Right lung (tissue), 2 donors: ENCODE measurements at regions not wholly inside any gene's neighbourhood (a gene's known extent, or its start where the extent isn't known, plus 50 kb on each side); places are given as distances from the start of the nearest gene placed in this dataset.
"Not testable (repeated sequence)": the region's sequence is repeated elsewhere in the genome, so short reads cannot be mapped to it uniquely, and the experiment has no call there.

Source experiments
- DNase-seq, 2 donors: peaks; one replicate each; pipeline ENCODE4 v3.0.0-alpha.2; 2013

GRCh38 chr22:26769663-26770062 is 112.3 kb downstream of the MIAT start:
- no peak for DNase-seq

DNA sequence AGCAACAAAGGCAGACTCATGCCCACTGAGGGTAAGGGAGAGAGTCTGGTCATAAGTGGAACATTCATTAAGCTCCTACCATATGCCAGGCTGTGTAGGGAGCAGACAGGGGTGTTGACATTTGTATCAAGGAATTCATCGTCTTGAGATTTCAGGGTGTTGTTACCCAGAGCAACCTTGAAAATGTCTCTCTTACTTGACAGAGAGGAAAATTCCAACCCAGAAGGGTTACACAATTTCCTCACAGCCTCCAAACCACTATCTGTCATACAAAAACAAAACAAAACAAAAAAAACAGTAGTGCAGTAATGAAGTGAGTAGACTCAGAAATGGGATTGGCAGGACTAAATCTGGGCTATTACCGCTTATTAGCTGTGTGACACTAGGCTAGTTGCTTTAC is 113.2 kb downstream of the MIAT start:
- DNase-seq: no peak

- DNase-seq: not testable (repeated sequence)
Observed at GRCh38 chr22:26773054-26773453, 115.7 kb downstream of the MIAT start.

GRCh38 chr22:26775394-26775793 is 118.0 kb downstream of the MIAT start:
- no peak for DNase-seq

DNA sequence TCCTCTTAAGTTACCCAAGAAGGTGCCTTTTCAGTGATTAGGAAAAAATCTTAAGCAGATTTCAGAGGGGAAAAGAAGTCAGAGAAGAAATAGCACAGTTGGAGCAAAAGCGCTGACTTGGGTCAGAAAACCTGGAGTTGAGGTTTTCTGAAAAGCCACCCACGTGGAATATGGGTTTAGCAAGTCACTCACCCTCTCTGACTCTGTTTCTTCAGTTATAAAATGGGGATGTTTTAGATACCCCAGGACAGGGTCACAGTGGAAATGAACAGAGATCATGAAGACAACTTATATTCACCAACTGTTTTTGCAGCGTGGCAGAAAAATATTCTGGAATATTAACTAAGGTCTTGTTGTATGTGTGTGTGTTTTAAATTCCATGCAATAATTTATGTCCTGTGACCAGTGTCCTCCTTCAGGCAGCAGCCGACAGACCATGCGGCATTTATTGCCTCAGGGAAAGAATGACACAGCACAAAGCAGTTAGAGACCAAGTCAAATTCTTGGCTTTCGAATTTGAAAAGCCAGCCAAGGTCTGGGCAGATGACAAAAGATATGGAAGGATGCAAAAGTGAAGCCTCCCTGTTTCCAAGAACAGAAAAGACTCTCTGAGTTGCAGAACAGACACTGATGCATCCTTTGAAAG is 119.9 kb downstream of the MIAT start:
- DNase-seq: no peak

DNA sequence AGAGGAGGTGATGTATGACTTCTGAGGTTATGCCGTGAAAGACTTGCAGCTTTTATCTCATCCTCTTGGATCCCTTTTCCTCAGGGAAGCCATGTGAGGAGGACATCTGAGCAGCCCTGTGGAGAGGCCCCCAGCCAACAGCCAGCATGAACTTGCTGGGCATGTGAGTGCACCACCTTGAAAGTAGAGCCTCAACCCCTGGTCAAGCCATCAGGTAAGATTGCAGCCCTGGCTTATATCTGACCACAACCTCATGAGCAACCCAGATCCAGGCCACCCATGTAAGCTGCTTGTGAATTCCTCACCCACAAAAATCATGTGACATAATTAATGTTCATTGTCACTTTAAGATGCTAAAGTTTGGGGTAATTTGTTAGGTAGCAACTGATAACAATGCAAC is 121.0 kb downstream of the MIAT start:
- DNase-seq: no peak

DNA sequence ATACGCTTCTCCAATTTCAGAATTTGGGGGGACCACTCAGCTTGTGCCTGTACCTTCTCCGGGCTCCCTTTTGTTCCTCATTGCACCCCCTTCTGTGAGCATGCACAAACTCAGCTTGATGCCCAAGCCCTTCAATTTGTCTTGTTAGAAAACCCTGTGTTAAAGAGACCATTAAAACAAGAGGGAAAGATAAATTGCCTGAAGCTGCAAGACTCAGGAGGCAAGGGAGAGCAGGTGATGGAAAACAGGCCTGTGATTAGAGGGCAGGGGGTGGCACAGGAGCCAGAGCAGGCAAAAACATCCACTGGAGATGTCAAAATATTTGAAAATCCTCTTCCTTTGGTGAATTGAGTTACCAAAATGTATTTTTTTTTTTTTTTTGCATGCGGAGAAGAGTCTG is 121.7 kb downstream of the MIAT start:
- no peak for DNase-seq

DNA sequence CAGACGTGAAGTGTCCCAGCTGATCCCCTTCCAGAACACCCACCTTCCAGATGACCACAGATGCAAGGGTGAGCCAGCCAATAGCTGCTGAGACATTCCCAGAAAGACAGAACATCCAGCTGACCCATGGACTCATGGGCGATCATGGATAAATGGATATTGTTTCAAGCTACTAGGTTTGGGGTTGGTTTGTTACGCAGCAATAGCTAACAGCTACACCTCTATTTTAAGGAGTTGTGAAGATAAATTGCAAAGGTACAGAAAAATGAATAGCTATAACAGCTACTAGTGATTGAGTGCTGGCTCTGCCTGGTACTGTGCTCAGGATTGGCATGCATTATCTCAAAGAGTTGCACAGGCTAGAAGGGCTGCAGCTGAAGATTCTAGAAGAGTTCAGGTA is 122.5 kb downstream of the MIAT start:
- no peak for DNase-seq

DNA sequence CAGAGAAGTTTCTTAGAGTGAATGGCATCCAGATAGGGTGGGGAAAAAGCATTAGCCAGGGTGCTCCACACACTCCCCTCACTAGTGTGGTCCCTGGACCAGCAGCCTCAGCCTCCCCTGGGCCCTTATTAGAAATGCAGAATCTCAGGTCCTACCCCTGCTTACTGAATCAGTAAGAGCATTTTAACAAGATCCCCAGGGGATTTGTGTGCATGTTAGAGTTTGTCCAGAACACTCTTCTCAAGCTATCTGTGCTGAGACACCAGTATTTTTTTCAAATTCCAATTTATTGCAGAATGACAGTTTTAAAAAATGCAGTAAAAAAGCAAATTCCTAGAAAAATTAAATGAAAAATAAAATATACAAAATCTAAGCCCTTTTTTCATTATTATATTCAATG is 123.1 kb downstream of the MIAT start:
- no peak for DNase-seq

- no peak for DNase-seq
Observed at GRCh38 chr22:26781062-26781461, 123.7 kb downstream of the MIAT start.

- no peak for DNase-seq
Observed at GRCh38 chr22:26781596-26781995, 124.2 kb downstream of the MIAT start.

- DNase-seq: no peak
Observed at GRCh38 chr22:26783885-26784284, 126.5 kb downstream of the MIAT start.

GRCh38 chr22:26784772-26785171 is 127.4 kb downstream of the MIAT start:
- no peak for DNase-seq

DNA sequence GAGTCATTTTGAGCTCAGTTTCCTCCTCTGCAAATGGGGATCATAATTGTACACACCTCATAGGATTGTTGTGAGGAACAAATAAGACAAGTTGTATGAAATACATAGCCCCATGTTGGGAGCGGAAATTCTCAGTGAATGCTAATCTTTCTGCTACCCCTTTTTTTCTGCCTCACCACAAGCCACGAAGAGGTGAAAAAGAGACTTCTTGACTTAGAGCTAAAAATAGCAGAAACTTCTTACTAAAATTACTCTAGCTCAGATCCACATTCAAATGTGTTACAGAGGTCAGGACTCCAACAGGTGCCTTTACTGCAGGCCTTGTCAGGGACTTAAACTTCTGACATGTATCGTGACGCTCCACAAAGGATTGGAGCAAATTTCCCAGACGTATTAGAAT is 128.5 kb downstream of the MIAT start:
- no peak for DNase-seq

DNA sequence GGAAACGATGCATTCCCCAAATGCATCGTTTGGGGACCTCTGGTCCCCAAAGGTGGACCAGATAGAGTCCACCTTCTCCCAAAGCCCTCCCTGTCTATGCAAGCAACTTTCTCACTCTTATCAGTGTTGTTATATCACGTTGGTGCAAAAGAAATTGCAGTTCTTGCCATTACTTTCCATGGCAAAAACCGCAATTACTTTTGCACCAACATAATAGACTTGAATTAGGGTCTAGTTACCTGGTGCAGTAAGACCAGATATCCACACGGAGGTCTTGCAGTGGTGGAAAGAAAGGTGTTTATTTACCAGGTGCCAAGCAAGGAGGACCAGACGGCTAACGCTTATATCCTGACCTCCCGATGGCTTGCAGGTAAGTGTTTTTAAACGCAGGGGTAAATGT is 129.0 kb downstream of the MIAT start:
- no peak for DNase-seq

DNA sequence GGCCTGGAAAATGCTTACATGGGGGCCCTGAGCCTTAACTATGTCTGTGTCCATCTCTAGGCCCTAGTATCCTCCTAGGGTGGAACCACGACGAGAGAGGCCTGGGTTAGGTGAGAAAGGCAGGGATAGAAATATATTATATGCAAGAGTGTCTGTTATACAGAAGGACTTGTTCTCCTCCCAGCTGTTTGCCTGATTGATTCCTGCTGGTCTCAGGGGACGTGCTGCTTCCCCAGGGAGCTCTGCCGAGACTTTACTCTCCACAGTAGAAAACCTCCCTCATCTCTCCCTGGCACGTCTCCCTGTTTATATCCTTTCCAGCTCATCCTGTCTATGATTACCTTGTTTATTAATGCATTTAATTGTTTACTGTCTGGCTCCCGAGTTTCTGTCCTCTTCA is 132.6 kb downstream of the MIAT start:
- no peak for DNase-seq

DNA sequence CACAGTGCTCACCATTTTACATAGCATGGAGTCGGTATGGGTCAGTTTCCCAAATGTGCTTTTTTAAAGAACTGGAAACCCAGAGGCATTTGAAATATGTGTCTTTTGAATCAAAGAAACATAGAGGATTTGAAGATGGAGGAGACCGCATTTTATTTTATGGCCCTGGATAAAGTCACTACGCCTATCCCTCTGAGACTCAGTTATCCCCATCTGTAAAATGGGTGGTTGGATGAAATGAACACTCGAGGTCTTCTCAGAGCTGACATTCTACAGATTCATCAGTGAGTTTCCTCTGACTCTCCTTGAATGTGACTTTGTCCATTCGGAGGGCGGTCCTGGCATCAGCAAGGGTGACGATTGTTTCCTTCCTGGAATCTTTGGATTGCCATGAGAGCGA is 135.1 kb downstream of the MIAT start:
- DNase-seq: no peak

GRCh38 chr22:26796785-26797184 is 139.4 kb downstream of the MIAT start:
- DNase-seq: no peak

- DNase-seq: no peak
Observed at GRCh38 chr22:26797910-26798309, 140.5 kb downstream of the MIAT start.

DNA sequence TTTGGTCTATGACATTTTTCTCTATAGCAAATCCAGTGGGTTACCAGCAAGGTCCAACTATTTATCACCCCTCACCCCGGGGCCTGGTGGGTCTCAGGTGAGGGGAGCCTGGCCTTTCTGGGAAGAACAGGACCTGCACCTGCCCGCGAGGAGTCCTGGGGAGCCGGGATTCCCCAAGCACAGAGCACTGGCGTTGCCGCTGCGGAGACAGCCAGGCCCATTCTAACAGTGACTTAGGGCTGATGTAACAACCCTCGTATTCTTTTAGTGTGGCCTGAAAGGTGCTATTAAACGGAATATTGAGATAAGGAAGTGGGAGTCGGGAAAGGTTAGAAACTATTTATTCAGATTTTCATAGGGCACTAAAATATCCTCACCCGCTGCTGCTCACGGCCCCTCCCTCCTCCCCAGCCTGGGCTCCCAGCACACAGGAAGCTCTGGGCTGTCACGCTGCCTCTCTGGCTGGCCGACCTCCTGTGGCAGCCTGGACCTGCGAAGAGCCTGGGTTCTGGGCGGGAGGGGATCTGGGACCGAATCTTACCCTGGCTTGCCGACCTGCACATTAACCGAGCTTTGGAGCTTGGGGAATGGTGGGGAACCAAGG is 141.2 kb downstream of the MIAT start:
- DNase-seq: no peak

- DNase-seq: no peak
Observed at GRCh38 chr22:26800858-26801257, 143.5 kb downstream of the MIAT start.

GRCh38 chr22:26801449-26801848 is 144.1 kb downstream of the MIAT start:
- DNase-seq: no peak

DNA sequence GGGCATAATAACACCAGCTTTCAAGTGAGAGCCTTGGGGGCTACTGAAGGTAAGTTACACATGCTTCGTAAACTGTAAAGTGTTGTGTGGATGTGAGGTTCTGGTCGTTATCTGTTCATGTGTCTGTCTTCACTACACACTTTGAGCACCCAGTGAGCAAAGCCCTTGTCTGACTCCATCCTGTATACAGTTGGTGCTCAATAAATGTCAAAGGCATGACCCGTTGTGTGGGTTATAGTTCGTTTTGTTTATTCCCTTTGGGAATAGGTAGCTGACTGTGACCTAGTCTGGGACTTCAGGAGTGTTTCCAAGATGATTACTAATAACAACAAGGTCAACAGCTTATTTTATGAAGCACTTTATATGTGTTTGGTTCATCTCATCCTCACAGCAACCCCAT is 146.9 kb downstream of the MIAT start:
- DNase-seq: no peak

DNA sequence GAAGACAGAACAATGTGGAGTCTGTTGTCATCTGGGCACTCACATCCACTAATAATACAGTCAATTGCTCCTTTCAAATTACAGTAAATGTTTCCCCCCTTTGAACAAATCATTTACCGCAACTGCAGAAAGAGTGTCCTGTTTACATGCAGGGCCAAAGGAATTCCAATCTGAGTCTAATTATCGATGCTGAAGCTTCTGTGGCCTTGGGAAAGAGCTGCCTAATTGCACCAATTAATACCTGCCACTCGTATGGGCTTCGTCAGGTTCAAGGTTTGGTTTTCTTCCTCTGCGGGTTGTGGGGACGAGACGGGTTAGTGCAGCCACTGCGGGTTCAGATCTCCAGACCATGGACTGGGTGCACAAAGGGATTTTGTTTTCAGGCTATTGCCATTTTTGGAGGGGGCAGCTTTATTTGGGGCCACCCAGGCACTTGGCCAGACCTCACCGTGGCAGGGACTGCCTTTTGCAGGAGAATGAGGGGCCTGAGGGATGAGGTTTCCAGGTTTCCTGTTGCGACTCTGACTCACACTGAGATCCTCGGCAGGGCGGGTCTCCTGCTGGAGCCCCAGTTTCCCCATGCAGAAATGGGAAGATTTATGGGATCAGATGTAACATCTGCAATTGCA is 147.6 kb downstream of the MIAT start:
- no peak for DNase-seq
